Stimulated activated CD4-positive, alpha-beta T cell treated with anti-CD3 and anti-CD28 coated beads, Interleukin-15, amount 100 ng/mL, for 48 hours (primary cell): ENCODE measurements at regions not wholly inside any gene's neighbourhood (a gene's known extent, or its start where the extent isn't known, plus 50 kb on each side); places are given as distances from the start of the nearest gene placed in this dataset.
"Not testable (repeated sequence)": the region's sequence is repeated elsewhere in the genome, so short reads cannot be mapped to it uniquely, and the experiment has no call there.

Source experiments
- DNase-seq, 2 donors: peaks; one replicate each; pipeline ENCODE4 v3.0.0-alpha.2; 2020; ENCODE audit warnings: low read depth in 2 of 2

DNA sequence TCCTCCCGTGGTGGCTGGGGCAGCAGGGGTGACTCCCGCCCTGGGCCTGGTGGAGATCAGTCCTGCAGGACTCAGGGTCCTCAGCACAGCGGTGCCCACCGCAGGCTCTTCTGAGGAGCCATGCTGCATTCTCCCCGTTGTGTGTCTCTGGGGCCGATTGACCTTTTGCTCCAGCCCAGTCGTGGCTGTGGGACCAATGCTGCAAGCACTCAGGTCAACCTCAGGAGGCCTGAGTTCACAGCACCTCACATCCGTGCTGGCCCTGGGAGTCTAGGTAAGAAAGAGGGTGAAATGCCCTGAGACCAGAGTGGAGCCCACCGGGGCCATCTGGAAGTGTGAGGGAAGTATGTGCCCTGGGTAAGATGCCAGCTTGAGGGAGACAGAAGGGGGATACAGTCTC is 316.1 kb upstream of the B3GAT1 start:
- no peak for DNase-seq

DNA sequence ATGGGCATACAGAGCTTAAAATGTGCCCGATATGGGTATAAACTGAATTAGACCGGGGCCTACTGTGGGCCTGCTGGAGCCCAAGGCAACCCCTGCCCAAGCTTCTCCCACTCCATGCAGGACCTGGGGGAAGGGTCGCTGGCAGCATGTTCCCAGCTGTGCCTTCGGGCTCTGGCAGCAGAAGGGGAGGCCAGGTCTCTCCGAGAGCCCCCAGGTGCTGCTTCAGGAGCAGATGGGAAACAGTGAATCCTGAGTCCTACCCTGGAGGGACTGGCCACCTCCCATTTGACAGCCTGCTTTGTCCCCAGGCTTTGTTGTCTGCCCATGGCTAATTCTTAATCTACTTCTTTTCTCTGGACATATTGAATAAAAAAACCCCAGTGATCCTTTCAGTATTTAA is 315.6 kb upstream of the B3GAT1 start:
- DNase-seq: no peak

DNA sequence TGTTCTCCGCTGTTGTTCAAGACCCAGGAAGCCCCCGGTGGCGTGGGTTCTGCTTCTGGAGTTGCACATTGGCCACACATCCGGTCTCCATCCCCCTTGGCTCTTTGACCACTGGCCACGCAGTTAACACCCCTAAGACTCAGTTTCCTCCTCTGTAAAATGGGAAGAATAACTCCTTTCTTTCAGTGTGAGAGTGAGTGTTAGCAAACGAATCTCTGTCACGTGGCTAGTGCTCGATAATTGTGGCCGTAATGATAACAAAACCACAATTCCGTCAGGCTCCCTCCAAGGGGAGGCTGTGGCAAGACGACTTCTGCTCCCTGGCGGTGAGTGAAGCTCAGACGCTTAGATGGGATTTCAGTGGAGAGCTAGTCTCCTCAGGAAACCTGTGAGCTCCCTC is 315.2 kb upstream of the B3GAT1 start:
- no peak for DNase-seq

DNA sequence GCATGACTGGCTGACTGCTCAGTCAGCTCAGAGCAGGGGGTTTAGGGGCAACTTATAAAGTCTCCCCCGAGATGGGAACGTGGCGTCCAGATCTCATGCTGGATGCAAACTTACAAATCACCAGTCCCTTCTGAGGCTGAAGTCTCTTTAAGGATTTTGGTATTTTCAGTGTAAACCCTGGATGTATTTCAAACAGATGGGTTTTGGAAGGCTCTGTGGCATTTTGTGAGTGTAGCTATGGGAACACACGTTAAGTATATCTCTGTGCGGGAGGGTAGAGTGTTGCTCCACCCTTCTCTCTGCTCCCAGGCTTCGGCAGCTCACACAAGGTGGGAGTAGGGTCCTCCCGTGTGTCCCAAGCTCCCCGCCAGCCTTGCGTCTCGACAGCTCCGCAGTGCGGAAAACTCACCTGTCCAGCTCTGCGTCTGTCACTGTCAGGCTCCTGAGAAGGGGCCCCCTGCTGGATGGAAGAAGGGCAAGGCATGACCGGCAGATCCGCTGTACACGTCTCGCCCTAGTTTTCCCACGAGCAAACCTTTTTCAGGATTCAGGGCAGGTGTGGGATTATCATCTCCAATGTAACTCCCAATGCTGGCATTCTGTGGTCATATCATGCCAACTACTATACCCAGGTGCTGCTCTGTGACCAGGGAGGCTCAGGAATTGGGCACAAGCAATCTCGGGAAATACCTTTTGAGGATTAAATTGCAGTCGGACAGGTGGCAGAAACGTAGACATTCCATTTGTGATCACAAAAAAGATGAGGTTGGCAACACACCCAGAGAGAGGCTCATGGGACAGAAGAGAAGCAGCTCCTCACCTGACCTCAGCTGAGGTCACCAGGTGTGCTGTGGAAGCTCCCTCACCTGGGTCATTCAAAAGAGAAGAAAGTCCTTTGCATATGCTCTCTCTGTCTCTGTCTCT is 313.9 kb upstream of the B3GAT1 start:
- DNase-seq: no peak

DNA sequence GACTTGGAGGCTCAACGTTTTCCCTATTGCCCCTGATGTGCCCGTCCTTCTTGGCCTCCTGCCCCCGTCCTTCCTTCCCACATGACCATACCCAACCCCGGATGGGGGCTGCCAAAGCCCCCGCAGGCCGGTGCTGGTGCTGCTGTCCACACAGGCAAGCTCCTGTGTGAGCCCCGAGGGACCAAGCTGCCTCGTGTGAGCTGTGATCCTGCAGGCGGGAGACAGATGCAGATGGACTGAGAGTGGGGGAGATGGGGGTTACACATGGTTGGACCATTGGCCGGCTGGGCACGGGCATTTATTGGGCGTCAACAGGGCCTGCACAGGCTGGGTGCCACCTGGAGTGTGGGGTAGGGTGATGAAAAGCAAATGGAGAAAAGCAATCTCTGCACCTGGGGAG is 313.2 kb upstream of the B3GAT1 start:
- no peak for DNase-seq

DNA sequence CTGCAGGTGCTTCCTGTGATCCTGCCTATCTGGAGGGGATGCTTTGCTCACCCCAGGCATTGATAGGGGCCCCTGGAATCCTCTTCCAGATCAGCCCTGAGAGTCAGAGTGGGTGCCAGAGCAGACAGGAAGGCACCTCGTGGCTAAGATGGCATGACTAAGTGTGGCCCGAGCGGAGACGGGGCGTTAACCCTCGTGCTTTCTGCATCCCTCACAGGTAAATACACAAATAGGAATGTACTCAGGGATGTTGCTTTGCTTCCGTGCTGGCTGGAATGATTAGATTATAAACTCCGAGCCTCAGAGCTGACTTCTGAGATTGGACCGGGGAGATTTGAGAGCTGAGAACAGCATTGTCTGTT is 312.7 kb upstream of the B3GAT1 start:
- DNase-seq: no peak

DNA sequence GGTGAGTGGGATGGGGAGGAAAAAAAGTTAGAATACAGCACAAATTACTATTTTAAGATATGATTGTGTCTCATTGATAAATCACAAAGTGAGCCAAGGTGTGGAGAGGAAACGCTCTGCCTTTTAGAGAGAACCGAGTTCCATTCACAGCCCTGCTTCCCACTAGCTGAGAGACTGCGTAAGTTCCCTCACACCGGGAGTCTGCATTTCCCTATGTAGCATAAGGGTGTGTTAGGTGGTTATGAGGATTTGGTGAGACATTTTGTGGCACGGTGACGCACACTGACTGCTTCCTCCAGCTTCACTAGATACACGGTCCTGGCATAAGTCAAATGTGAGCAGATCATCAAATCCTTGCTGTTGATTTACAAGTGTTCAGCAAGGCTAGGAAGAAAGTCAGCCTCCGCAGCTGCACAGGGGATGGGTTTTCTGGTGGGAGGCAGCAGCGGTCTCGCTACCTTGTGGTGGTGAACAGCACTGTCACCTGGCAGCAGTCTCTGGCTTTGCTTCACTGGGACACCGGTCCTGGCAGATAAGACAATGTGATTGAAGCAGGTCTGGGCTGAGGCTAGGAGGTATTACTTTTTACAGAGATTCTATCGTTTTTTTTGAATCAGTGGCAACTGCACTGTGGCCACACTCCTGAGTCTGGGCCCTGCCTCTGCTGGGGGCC is 312.2 kb upstream of the B3GAT1 start:
- no peak for DNase-seq

DNA sequence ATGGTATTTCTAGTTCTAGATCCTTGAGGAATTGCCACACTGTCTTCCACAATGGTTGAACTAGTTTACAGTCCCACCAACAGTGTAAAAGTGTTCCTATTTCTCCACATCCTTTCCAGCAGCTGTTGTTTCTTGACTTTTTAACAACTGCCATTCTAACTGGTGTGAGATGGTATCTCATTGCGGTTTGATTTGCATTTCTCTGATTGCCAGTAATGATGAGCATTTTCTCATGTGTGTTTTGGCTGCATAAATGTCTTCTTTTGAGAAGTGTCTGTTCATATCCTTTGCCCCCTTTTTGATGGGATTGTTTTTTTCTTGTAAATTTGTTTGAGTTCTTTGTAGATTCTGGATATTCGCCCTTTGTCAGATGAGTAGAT is 308.6 kb upstream of the B3GAT1 start:
- not testable (repeated sequence) for DNase-seq

DNA sequence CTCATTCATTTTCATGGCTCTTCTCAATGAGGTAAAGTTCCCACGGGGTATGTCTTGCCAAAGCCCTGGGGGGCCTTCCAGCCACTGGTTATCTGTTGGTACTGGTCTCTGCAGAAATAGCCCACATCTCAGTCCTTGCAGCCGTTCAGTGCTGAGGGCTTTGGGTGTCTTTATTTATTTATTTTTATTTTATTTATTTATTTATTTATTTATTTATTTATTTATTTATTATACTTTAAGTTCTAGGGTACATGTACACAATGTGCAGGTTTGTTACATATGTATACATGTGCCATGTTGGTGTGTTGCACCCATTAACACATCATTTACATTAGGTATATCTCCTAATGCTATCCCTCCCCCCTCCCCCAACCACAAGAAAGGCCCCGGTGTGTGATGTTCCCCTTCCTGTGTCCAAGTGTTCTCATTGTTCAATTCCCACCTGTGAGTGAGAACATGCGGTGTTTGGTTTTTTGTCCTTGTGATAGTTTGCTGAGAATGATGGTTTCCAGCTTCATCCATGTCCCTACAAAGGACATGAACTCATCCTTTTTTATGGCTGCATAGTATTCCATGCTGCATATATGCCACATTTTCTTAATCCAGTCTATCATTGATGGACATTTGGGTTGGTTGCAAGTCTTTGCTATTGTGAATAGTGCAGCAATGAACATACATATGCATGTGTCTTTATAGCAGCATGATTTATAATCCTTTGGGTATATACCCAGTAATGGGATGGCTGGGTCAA is 308.1 kb upstream of the B3GAT1 start:
- DNase-seq: not testable (repeated sequence)

DNA sequence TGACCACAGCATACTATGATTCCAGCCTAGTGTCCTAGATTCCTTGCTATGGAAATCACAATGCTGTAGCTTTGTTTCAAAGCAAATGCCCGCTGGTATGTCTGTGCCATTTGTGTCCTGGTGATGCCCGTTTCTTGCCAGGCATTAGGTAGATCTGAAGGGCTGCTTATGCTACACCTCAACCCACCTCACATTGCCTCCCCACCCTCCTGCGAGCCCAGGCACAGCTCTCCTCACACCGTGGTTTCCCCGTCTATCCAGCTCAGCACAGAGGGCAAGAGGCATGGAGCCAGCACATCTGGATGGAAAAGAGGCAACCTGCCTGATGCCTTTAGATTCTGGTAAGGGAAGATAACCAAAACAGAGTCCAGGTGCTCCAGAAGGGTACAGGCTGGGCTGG is 307.4 kb upstream of the B3GAT1 start:
- no peak for DNase-seq

DNA sequence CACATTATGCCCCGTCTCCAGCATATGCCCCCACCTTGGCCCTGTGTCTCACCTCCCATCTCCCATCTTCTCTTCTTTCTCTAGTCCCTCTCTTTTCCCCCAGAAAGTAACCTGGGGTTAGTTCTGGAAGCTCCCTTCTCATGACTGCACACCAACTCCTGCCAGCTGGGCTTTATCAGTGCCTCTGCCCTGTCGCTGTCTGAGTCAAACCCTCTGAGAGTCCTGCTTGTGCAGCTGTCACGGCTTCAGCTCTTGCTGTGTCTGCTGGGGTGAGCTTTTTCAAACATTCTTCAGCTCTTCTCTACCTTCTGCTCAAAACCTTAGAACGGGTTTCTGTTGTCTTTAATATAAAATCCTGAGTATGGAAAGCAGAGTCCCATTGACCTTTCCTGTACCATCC is 304.5 kb upstream of the B3GAT1 start:
- DNase-seq: no peak

DNA sequence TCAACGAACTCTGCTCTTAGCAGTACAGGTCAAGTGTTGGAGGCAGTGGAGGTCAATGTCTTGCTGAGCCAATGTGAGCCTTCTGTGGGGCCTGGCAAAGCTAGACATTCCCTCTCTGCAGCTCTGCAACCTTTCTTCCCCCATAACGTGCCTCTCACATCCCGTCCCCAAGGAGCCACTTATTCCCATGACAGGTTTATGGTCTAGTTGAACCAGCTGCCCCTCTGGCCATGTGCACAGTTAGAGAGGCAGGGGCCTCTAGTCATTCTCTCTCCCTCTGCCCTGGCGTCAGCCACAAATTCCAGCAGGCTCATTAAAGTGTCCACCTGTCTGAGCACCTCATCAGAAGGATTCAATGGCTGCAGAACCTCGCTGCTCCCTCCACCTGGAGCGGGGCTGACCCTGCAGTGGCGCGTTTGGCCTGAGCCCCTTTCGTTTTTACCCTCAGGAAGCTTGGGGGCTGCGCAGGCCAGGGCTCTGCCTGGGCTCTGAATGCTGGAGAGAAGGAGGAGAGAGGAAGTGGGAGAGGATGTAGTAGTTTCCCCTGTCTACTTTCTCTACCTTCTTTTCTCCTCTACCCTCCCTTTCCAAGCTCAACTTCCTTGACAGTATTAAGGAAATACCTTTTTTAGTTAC is 302.1 kb upstream of the B3GAT1 start:
- no peak for DNase-seq

DNA sequence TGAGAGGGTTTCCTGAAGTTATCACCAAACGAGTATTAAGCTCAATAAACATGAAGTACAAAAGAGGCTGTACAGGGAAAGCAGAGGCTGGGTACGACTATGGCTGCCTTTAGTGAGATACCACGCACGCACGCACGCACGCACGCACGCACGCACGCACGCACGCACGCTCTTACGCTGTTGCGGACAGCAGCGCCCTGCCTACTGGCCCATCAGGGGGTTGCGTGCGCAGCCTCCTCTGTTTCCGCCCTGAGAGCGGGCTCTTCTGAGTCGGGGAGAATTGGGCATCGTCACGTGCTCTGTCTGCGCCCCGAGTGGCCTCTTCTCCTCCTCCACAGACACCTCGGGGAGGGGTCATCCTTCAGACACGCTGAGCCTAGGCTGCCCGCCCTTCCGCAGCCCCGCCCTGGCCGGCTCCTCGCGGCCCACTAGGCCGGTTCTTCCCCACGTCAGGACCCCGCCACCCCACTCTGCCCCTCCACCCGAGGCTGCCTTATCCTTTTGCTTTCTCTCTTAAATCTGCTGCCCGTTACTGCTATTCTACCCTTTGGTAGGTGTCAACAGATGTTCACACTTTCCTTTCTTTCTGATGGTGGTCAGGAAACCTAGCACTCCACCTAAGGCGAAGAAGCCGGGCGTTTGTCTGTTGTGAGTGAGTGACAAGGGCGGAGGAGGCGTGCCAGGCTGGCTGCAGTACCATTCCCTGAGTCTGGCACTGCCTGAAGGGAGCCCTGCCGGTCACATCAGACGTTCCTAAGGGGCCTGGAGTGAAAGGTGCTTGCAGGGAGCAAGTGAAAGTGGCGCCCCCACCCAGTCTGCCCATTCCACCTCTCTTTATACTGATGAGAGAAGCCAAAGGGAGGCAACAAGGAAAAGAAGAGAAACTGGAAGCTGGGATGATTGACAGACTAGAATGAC is 300.4 kb upstream of the B3GAT1 start:
- no peak for DNase-seq

DNA sequence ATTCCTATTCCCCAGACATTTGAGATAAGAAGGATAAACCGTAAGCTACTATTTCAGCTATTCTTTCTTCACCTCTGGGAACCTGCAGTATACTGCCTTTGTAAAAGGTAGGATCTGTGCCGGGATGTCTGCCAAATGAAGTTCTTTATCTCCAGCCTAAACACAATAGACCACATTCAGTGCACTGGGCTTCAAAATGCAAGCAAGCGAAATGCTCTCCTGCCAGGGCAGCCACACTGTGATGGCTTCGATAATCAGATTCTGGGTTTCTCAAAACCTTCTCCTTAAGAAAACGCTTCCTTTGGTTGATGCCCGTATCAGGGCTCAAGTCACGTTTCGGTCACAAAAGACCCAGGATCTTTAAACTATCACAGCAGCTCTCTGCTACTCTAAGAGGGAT is 299.5 kb upstream of the B3GAT1 start:
- no peak for DNase-seq

DNA sequence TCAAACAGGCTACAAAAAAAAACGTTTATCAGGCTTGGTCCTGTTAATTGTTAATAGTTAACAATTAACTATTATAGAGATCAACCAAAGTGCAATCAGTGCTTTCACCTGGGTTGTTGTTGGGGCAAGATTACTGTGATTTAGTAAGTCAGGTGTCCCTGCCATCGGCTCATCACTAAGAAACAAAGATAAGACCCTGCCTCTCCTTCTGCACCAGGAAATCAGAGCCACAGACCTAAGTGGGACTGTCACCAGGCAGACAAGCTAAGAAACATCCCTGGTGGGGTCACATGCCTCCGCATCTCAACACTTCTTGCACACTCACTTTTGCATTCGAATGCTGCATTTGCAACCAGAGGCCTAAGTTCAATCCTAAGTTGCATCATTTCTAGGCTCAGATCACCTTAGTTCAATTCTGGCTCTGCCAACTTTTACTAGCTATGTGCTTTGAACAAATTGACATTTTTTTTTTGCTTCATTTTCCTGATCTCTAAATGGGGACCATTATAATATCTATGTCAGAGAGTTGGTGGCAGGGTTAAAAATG is 298.9 kb upstream of the B3GAT1 start:
- DNase-seq: no peak

DNA sequence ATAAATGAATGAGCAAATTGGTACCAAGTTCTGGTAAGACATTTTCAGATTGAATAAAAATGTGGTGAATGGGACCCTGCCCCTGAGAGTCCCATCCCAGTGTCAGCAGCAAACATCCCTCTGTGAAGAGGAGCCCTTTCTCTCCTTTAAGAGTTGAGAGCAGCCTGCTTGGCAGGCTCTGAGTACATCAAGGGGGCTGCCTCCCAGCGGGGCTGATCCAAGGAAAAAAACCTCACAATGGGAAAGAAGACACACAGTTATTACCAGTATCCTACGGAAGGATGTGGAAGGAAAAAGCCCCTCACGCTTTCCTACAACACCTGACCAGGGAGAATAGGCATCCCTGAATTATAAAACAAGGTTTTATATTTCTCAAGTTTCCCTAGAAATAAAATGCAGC is 293.8 kb upstream of the B3GAT1 start:
- no peak for DNase-seq

DNA sequence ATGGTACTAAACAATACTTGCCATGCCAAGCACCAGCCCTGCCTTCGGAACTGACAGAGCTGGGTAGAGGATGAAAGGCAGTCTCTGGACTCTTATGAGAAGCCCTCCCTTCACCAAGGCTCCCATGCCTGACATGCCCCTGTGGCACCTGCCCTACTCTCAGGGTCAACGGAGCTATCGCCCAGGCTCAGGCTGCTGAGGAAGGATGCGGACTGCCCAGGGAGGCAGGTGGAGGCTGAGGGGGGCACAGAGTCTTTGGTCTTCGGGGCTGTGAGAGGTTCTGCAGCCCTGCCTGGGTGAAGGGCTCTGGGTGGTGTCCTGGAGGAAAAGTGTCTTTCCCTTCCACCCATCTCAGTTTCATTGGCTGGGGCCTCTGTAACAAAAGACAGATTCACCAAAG is 290.8 kb upstream of the B3GAT1 start:
- no peak for DNase-seq

DNA sequence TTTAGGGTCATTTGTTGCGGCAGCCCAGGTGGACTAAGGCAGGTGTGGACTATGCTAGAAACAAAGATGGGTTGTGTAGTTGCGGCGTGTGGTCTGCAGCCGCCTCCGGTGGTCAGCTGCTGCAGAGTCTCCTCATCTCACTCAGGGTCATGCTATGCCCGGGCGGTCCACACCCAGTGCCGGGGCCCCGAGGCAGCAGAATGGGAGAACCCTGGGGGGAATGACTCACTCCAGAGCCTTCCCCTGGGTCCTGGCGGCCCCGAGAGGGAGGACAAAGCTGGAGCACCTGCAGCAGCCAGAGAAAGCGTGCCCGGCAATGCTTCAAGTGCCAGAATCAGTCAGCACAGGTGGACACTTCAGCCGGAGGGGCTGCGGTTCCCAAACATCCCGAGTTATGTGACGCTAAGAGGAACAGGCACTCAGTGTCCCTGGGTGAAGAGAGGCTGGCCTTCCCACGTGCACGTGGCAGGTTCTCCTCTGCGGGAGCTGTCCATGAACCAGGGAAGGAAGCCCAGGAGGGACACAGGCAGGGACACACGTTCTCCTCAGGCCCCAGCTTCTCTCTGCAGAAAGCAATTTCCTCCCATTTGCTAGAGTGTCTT is 289.6 kb upstream of the B3GAT1 start:
- no peak for DNase-seq

DNA sequence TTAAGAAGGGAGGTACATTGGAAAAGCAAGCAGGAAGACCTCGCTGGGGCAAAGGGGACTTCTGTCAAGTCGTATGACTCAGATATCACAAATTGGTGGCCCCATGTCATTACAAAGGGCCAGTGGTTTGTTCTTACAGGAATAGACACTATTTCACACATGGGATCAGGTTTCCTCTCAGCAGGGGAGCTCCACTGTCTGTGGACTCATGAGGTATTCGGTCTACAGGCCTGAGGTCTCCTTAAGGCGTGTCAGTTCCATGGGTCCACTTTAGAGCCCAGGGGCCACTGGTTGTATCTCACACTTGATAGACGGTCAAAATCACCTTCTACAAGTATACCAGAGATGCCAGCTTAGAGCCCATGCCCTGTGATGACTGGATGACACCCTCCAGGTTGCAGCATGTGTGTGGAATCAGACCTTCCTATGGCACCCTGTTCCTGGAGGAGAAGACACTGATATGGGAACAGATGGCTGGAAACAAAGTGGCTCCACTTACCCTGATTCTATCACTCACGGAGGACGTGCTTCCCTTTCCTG is 288.1 kb upstream of the B3GAT1 start:
- DNase-seq: no peak

DNA sequence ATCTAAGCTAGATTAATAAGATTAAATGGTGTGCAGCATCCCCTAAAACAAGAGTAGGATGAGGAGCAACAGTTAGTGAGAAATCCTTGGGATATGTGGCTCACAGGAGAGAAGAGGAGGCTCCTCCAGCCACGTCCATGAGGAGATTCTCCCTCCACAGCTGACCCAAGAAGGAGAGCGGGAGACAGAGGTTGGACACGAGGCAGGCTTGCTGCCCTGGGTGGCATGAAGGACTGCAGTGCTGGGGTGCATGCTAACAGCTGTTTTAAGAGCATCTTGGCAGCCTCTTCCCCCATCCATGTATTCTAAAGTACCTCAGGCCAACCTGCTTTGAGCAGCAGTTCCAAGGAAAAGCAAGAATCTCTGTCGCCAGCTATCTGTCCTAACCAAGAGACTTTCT is 284.4 kb upstream of the B3GAT1 start:
- no peak for DNase-seq
